ENCODE measurements at regions not wholly inside any gene's neighbourhood (a gene's known extent, or its start where the extent isn't known, plus 50 kb on each side); places are given as distances from the start of the nearest gene placed in this dataset.

DNA sequence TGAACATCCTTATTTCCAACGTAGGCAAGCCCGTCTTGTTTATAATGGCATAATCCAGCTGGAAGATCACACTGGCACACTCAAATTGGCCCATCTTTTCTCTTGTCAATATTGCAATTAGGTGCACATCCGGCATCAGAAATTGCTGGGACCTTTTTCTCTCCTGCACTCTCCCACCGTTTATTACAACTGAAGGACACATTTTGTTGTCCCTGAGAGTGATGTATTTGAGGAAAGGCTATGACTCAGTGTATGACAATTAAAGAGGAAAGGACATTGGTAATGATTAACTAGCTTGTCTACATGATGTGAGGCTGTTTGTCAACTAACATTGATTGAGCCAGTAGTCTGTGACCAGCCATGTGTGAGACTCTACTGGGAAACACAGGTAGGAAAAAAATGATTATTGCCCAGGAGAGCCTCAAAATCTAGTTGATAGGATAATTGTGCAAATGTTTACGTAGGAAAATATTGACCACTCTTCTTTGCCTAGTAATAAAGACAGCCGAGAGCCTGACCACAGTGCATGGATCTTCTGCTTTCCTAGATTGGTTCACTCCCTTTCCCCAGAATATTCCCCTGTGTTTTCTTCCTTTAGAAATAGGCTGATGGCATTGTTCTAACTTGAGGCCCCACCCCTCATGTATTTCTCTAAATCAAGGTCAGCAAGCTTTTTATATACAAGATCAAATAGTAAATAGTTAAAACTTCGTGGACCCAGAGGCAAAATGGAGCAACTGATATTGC lies 230.0 kb upstream of the BTBD3 start:
- no peak for TF ChIP-seq POLR2A (IDR thresholded peaks at IDR 0.05)
- TF ChIP-seq, protein P1, sequence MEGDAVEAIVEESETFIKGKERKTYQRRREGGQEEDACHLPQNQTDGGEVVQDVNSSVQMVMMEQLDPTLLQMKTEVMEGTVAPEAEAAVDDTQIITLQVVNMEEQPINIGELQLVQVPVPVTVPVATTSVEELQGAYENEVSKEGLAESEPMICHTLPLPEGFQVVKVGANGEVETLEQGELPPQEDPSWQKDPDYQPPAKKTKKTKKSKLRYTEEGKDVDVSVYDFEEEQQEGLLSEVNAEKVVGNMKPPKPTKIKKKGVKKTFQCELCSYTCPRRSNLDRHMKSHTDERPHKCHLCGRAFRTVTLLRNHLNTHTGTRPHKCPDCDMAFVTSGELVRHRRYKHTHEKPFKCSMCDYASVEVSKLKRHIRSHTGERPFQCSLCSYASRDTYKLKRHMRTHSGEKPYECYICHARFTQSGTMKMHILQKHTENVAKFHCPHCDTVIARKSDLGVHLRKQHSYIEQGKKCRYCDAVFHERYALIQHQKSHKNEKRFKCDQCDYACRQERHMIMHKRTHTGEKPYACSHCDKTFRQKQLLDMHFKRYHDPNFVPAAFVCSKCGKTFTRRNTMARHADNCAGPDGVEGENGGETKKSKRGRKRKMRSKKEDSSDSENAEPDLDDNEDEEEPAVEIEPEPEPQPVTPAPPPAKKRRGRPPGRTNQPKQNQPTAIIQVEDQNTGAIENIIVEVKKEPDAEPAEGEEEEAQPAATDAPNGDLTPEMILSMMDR (IDR thresholded peaks at IDR 0.05), result no peak

Data from Peyer's patch (tissue), 4 donors.